ENCODE measurements at regions not wholly inside any gene's neighbourhood (a gene's known extent, or its start where the extent isn't known, plus 50 kb on each side); places are given as distances from the start of the nearest gene placed in this dataset.
"Not testable (repeated sequence)": the region's sequence is repeated elsewhere in the genome, so short reads cannot be mapped to it uniquely, and the experiment has no call there.

DNA sequence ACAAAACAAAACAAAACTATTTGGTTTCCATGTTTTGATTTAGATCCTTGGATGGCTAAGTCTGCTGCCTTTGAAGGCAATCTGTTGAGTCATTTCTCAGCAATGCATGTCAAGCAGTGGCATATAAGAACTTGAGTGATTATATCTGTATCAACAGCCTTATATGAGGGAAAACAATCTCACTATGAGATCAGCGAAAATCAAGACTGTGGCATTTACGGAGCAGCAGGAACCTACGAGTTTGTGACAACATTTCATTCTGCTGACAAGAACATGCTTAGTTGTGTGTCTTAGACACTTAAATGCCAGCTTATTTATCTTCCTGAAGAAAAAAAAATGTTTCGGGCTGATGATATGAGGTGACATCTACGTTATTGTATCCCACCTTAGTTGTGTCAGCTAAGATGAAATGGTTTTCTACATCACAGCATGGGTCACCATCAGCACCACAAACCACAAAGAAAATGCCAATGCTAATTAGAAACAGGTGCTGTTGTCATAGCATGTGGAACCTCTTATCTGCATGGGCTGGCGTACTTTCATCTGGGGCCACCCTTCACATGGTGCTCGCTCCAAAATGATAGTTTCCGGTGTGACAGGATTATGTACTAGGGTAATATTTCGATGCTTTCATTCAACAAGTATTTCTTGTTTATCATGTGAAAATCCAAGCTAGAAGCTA is 1085.5 kb downstream of the SORCS1 start:
- DNase-seq (ENCODE audit: low spot score): no peak

DNA sequence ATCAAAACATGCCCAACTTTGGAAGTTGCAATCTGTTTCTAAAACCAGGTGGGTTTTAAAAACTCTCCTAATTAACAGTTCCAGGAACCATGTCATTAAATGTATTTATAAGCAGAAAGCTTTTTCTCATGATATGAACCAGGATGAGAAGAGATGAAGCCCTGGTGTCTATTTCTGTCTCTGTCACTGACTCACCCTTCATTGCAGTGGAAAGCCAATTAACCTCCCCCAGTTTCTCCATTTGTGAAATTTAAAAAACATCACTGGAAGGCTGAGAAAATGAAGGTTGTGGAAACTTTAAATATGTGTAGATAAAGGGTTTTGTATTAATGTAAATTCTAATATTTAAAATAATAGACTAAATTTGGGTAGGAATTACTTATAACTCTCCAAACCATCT is 1088.0 kb downstream of the SORCS1 start:
- DNase-seq (ENCODE audit: low spot score): no peak

DNA sequence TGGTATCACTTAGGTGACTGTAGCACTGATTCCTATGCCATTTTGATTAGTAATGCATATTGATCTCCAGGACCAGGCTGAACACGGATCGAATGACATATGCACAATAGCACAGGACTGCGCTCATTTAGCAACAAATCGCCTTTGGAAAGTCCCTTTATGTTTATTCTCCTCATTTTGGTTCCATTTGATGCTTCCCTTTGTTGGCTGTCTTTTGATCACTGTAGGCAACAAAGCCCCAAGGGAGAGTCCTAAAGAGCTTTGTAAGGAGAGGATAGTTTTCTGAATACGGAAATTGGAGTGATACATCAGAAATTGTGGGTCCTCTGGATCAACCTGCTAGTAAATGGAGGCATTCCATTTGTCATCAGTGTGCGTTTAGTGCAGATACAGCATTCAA is 1111.4 kb downstream of the SORCS1 start:
- DNase-seq (ENCODE audit: low spot score): no peak

DNA sequence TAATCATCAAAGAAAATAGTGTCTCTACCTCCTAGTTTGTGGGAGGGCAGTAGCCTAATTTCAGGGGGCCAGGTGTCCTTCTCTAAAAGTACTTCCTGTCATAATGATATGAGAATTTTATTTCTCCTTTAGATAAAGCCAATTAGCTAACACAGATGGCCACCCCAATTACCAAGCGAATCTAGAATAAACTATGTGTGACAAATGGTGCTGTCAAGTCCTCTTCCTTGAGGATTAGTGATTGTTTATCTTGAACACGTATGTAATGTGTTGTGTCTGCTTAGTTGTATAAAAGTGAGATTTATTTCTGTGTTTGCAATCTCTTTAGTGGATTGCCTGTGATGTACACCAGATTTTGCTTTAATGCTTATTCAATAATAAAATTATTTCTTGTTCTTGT is 1120.0 kb downstream of the SORCS1 start:
- DNase-seq (ENCODE audit: low spot score): no peak

DNA sequence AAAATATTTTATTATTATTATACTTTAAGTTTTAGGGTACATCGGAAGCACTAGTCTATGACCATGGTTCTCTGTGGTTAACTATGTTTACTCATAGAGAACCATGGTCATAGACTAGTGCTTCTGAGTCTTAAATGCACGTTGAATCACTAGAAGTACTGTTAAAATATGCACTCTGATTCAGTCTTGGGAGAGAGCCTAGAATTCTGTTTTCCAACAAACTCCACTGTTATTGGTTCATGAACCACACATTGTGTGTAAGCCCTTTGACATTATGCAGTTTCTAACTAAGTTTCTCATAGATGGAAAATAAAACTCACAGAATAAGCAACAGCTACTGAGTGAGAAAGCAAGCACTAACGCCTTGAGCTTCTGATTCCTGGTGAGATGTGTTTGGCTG is 1120.6 kb downstream of the SORCS1 start:
- DNase-seq (ENCODE audit: low spot score): no peak

DNA sequence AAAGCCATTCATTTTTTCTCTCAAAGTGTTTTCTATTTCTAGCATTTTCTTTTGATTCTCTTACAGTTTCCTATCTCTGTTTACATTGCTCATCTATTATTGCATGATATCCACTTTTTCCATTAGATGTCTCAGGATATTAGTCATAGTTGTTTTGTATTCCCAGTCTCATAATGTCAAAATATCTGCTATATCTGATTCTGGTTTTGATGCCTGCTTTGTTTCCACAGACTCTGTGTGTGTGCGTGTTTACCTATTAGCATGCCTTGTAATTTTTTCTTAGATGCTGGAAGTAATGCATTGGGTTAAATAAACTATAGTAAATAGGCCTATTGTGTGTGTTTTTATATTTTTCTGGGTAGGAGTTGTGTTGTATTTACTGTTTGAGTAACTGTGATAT is 1126.3 kb downstream of the SORCS1 start:
- DNase-seq (ENCODE audit: low spot score): no peak

DNA sequence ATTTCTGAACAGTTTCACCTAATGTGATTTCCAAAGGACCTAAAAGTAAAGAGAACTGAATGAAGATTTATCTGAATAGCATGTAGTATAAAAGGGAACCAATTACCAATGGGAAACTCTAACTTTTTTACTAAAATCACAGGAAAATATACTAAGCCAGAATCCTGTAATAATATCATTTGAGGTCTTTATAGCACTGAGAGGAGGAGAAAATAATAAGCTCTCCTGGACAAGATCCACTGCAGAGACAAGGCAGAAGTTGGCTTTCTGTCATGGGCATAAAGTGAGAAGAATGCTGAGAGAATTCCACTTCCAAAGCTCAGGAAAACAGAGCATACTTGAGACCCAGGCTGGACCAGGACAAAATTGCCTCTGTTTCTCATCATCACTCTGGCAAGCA is 1131.4 kb downstream of the SORCS1 start:
- DNase-seq (ENCODE audit: low spot score): no peak

DNA sequence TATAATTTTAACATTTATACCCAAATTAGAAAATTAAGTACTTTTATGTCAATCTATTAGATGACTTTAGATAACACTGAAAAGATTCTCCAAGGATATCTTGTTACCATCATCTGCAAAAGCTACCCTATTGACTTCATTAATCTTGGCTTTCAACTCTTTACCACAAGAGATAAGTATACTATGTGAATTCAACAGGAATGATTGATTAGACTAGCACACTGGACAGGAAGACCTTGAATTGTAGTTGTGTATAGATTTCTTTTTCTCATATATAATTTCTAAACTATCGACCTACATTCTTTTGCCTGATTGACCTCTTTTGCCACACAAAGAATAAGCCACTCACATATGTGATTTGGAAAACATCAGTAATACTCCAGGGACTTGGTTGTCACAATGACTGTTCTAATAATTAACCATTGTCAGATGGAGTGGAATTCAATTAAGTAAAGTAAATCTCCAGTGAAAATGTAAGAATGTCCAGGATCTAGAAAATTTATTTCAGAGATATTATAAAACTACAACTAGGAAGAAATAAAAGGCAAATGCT is 1132.0 kb downstream of the SORCS1 start:
- no peak for DNase-seq (ENCODE audit: low spot score)

DNA sequence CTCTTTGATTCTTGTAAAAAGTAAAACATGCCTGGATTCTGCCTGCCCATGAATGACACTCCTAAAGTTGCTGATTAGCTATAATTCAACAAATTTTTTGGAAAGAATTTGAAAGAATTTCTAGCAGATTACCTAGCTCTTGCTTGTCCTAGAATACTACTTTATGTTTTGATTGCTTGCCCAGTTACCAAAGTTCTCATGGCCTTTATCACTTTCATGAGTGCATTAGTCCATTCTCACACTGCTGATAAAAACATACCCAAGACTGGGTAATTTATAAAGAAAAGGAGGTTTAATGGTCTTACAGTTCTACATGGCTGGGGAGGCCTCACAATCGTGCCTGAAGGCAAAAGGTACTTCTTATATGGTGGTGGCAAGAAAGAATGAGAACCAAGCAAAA is 1137.3 kb downstream of the SORCS1 start:
- DNase-seq (ENCODE audit: low spot score): no peak

DNA sequence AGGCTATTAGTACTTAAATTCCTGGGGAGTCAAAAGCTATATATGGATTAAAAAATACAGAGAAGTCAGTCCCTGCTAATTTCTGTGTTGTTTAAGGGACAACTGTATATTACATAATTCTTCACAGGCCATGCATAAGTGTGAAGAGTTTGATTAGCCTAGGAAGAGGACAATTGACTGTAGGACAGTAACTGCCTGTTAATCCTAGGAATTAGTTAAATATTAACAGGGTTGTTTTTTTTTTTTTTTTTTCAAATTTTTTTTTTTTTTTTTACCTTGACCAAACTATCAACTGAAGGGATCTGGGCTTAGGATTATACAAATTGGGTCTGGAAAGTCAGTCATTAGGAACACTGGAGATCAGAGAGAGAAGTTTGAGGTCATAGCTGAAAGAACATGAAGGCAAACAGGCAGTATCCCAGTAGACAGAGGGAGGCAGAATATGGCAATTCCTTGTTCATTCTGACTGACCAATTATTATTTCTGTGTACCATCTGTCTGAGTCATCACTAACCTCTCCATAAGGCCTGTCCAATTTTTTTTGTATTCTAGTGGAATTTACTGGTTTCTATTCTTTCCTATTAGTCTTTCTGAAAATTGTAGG is 1139.2 kb downstream of the SORCS1 start:
- DNase-seq (ENCODE audit: low spot score): no peak

DNA sequence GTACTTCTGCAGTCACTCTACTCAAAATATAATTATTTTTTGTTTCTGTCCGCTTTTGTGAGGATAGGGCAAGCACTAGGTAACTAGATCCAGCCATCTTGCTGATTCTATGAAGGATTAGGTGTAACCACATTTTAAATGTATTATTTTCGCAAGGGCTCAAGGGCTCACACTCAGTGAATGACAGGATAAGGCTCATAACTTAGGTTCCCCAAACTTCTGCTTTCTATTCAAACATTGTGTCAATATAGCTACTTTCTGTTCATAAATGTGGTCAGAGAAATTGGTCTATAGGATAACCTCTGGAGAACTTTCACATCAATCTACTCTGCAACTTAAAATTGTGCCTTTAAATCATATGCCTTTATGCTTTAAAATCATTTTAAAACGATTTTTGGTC is 1141.2 kb downstream of the SORCS1 start:
- no peak for DNase-seq (ENCODE audit: low spot score)

DNA sequence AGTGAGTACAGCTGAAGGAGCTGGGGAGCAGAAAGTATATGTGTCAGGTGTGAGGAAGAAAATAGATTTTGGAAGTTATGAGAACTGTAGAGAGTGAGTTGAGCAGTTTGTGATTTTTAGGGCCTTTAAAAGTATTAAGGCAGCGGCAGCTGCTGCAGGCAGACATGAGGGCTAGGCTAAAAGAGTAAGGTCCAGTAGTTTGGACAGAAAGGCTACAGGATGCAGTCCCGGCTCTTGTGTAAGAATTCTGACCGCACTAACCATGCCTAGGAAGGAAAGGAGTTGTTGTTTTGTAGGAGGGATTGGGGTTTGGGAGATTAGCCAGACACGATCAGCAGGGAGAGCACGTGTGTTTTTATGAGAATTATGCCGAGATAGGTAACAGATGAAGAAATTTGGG is 1144.9 kb downstream of the SORCS1 start:
- not testable (repeated sequence) for DNase-seq (ENCODE audit: low spot score)

DNA sequence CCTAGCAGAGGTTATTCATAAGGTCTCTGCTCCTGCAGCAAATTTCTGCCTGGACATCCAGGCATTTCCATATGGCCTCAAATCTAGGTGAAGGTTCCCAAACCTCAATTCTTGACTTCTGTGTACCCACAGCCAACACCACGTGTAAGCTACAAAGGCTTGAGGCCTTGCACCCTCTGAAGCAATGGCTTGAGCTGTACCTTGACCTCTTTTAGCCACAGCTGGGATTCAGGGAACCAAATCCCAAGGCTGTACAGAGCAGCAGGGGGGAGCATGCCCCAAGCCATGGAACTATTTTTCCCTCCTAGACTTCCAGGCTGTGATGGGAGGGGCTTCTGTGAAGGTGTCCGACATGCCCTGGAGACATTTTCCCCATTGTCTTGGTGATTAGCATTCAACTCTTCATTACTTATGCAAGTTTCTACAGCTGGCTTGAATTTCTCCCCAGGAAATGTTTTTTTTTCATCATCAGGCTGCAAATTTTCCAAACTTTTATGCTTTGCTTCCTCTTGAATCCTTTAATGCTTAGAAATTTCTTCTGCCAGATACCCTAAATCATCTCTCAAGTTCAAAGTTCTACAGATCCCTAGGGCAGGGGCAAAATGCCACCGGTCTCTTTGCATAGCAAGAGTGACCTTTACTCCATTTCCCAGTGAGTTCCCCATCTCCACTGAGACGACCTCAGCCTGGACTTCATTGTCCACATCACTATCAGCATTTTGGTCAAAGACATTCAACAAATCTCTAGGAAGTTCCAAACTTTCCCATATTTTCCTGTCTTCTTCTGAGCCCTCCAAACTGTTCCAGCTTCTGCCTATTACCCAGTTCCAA is 1148.9 kb downstream of the SORCS1 start:
- DNase-seq (ENCODE audit: low spot score): not testable (repeated sequence)

DNA sequence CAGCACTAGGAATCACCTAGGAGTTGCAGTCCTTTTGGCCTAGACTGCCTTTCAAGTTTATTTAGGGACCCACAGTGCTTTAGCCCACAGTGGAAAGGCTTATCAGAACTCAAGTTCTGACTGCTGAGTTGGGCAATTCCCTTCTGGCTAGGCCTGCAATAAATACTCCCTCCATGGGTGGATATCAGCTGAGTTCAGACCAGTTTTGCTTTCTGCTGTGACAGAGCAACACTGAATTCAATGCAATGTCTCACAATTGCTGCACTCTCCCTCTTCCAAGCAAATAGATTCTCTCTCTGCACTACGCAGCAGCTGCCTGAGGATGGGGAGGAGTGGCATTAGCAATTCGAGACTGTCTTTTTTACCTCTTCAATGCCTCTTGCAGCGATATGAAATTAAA is 1153.3 kb downstream of the SORCS1 start:
- no peak for DNase-seq (ENCODE audit: low spot score)

DNA sequence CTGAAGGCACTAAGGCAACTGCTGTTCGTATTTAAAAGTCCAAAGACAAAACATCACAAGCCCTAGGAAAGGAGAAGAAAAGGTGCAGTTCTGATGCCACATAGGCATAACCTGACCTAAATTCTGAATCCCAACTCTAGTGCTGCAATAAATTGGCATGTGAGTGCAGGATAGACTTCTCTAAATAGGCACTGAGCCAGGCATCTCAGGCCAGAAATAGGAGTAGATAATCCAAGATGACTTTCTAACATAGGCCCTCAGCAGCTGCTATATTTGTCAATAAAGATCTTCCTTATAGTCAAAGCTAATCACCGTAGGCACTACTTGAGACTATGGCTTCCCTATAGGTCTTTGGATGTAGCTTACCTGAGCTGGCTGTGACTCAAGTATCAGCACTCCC is 1163.8 kb downstream of the SORCS1 start:
- DNase-seq (ENCODE audit: low spot score): no peak

DNA sequence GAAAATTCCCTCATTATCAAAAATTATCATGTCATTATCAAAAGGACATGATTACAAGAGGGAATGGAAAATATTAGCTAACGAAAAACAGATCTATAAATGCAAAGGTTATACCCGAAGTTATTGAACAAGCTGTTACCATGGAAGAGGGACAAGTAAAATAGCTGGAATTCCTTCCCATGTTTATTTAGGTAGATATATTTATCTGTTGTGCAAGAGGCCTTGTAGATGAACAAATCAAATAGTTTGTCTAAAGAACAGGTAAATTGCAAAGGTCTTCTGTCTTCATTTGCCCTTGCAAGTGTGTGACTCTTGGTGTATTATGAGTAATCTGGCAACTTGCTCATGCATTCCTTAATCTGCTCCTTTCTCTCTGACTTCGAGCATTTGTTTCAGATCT is 1170.9 kb downstream of the SORCS1 start:
- DNase-seq (ENCODE audit: low spot score): no peak

DNA sequence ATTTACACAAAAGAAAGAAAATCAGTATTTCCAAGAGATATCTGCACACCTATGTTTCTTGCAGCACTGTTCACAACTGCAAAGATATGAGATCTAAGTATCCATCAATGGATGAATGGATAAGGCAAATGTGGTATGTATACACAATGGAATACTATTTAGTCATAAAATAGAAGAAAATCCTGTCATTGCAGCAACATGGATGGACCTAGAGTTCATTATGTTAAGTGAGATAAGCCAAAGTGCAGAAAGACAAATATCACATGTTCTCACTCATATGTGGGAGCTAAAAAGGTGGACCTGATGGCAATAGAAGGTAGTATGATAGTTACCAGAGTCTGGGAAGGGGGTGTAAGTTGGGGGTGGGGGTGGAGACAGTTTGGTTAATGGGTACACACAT is 1171.6 kb downstream of the SORCS1 start:
- no peak for DNase-seq (ENCODE audit: low spot score)

DNA sequence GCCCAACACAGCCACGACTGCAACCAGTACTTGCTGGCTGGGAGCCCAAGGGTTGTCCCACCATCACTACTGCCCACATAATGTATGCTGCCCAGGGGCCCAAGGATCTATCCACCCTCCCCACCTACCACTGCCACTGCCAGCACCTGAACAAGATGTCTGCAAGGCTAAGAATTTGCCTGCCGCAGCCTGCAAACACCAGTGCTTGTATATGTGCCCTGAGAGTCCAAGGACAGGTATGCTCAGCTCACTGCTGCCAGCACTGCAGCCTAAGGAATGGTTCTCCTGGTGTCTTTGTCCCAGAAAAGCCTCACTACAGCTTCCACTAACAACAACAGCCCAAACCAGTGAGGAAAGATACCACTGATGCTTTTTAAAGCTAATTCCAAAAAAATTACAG is 1174.0 kb downstream of the SORCS1 start:
- no peak for DNase-seq (ENCODE audit: low spot score)

DNA sequence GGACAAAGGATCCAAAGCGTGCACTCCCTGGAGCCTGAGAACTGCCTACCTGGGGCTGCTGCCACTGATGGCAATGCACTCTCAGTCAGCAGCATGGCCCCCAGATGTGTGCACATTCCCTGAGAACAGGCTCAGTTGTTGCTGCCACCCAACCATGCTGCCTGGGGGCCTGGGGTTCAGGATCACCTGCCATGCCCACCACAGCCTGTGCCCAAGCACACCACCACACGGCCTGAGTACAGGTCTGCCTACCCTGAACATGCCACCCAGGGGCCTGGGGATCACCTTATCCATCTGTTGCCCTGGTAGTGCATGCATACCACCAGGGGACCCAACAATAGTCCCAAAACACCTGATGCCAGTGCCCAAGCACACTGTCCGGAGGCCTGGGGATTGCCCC is 1174.5 kb downstream of the SORCS1 start:
- no peak for DNase-seq (ENCODE audit: low spot score)

DNA sequence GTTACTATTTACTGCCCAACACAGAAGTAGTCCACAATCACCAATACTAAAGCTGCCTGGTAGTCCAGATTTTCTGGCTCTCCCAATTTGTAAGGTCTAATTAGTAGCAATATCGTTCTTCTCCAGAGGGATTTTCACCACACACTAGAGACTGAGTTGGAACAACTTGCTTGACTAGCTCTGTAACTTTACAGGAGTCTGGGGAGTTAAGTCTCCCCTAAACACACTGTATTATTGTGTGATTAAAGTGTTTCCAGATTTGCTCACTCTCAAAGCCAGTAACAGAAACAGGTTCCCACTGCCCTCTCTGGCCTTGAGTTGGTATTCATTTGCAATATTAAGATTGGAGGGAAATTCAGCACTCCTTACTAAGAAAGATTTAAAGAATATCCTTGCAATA is 1175.7 kb downstream of the SORCS1 start:
- DNase-seq (ENCODE audit: low spot score): no peak

DNA sequence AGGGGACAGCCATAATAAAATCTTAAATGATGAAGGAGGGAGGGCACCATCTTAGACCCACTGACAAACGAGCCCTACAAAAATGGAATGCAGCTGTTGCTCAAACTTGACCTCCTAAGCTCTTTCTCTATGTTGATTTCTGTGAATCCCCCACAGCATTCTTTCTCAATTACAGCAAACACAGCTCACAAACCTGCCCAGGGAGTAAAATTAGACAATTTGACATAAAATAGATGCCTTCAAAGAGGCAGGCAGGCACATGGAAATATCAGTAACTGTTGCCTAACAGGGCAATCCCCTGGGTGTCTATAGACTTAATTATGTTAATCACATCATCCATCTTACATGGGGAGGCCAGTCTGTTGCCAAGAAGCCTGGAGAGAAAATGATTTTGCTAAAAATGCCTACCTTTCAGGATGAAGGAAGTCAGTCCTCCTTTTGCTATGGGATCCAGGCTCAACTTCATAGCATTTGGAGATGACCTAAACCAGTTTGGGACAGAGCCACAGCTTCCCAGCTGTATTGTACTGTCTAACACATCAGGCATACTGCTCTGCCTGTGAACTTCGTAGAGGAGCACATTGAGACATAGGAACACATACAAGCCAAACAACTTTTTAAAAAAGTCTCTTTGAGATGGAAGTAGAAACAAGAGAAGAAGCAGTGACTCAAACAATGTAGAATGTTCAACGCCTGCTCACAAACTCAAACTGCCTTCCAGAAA is 1177.4 kb downstream of the SORCS1 start:
- no peak for DNase-seq (ENCODE audit: low spot score)

DNA sequence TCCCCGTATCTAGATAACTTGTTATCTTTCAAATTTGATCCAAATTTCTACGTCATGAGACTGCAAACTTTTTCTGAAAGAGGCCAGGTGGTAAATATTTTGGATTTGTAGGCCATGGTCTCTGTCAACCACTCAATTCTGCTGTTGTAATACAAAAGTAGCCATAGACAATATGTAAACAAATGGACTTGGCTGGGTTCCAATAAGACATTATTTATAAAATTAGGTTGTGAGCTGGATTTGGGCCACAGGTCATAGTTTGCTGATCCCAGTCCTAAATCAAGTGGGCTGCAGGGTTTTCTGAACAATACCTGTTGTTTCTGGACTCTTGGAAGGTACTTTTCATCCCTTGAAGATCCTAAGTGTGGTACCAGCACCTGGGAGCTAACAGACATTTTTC is 1178.0 kb downstream of the SORCS1 start:
- DNase-seq (ENCODE audit: low spot score): no peak

Data from CD4-positive, alpha-beta T cell treated with Interleukin-2 at 100 ng/mL for 4 hours (primary cell).